GM12872 (cell line): ENCODE measurements at regions not wholly inside any gene's neighbourhood (a gene's known extent, or its start where the extent isn't known, plus 50 kb on each side); places are given as distances from the start of the nearest gene placed in this dataset.

Source experiments
- CTCF ChIP-seq: IDR thresholded peaks from 3 replicates; pipeline ENCODE4 v1.5.1; 2011; ENCODE audit warnings: low read depth, mild to moderate bottlenecking, low read length, moderate library complexity; ENCODE audit not compliant: insufficient read depth

- no peak for TF ChIP-seq CTCF
Observed at GRCh38 chr9:23326597-23326996, 499.4 kb downstream of the ELAVL2 start.

- TF ChIP-seq CTCF, result no peak
Observed at GRCh38 chr9:23341346-23341745, 484.7 kb downstream of the ELAVL2 start.

GRCh38 chr9:23342291-23342690 is 483.7 kb downstream of the ELAVL2 start:
- TF ChIP-seq CTCF, result no peak

GRCh38 chr9:23343226-23343625 is 482.8 kb downstream of the ELAVL2 start:
- no peak for TF ChIP-seq CTCF

- TF ChIP-seq CTCF, result no peak
Observed at GRCh38 chr9:23361096-23361495, 464.9 kb downstream of the ELAVL2 start.

- TF ChIP-seq CTCF, result no peak
Observed at GRCh38 chr9:23372703-23373102, 453.3 kb downstream of the ELAVL2 start.

- no peak for TF ChIP-seq CTCF
Observed at GRCh38 chr9:23375511-23375910, 450.5 kb downstream of the ELAVL2 start.

GRCh38 chr9:23379842-23380241 is 446.2 kb downstream of the ELAVL2 start:
- TF ChIP-seq CTCF, result no peak
